Epithelial cell of proximal tubule (primary cell): ENCODE measurements at regions not wholly inside any gene's neighbourhood (a gene's known extent, or its start where the extent isn't known, plus 50 kb on each side); places are given as distances from the start of the nearest gene placed in this dataset.
A peak's percentile ranks its signal among the peaks of the same experiment; 100 is the strongest.

Experiments
- DNase-seq: peaks from one replicate; pipeline ENCODE4 v3.0.0-alpha.2; 2011; ENCODE audit warnings: low read depth
- H3K4me3 ChIP-seq: 2 replicates; pipeline ENCODE4 v1.5.1; 2011; ENCODE audit warnings: low read depth, mild to moderate bottlenecking, low read length
- TF ChIP-seq, protein P1 (sequence below): conservative IDR thresholded peaks from 2 replicates; pipeline ENCODE4 v1.5.1; 2012; ENCODE audit warnings: low read depth, mild to moderate bottlenecking, low read length

DNA sequence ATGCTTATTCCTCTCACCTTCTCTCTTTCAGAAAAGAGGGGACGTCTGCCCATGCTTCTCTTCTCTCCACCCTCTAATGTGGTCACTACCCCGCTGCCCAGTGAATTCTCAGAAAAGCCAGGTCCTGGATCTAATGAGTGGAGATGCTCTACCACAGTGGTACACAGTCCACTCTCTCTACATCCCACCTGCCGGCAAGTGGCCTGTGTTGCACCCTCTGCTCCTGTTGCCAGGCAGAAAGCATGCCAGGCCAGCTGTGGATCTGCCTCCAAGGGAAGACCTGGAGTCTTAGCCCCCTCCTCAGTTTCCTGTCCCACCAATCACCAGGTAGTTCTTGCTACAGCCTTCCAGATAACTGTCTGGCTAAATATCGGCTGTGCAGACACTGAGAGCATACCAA lies 71.2 kb upstream of the SPDL1 start:
- no peak overlapping the region for H3K4me3 ChIP-seq
- DNase-seq, result no peak
- TF ChIP-seq, protein P1, sequence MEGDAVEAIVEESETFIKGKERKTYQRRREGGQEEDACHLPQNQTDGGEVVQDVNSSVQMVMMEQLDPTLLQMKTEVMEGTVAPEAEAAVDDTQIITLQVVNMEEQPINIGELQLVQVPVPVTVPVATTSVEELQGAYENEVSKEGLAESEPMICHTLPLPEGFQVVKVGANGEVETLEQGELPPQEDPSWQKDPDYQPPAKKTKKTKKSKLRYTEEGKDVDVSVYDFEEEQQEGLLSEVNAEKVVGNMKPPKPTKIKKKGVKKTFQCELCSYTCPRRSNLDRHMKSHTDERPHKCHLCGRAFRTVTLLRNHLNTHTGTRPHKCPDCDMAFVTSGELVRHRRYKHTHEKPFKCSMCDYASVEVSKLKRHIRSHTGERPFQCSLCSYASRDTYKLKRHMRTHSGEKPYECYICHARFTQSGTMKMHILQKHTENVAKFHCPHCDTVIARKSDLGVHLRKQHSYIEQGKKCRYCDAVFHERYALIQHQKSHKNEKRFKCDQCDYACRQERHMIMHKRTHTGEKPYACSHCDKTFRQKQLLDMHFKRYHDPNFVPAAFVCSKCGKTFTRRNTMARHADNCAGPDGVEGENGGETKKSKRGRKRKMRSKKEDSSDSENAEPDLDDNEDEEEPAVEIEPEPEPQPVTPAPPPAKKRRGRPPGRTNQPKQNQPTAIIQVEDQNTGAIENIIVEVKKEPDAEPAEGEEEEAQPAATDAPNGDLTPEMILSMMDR, result no peak

DNA sequence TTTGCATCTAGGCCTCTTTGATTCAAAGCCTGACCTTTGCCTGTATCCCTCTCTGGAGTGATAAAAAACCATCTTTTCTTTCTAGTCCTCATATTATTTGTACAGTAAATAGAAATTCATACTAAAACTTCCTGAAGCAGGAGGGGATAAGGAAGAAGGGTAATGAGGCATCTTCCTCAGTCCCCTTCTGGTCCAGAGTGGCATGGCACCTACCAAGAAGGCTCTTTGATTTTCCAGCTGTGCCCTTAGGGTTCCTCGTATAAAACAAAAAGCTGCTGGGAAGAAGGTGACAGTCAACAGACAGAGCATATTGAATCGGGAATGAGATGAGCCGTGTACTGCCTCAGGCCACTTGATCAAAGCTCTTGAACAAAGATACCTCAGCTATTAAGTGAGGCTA lies 71.9 kb upstream of the SPDL1 start:
- TF ChIP-seq, protein P1, result peak; percentile 15
- H3K4me3 ChIP-seq, result no peak overlapping the region
- DNase-seq, result no peak

DNA sequence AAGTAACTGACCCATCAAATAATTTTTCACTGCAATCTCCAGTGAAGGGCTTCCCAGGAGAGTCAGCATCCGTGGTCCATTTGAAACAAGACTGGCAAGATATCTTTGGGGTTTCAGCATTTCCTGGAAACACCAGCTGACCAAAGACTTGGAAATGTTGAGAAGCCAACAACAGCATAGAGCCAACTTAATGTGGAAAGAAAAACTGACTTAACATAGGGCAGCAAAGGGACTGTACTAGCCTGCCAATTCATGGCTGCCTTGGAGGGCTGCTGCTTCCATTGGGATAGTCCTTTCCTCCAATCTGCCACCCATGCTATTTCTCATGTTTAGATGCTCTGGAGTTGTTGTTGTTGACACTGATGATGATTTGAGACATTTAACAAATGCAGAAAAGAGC lies 76.5 kb upstream of the SPDL1 start:
- TF ChIP-seq, protein P1, result no peak
- H3K4me3 ChIP-seq, result no peak overlapping the region
- DNase-seq, result no peak

DNA sequence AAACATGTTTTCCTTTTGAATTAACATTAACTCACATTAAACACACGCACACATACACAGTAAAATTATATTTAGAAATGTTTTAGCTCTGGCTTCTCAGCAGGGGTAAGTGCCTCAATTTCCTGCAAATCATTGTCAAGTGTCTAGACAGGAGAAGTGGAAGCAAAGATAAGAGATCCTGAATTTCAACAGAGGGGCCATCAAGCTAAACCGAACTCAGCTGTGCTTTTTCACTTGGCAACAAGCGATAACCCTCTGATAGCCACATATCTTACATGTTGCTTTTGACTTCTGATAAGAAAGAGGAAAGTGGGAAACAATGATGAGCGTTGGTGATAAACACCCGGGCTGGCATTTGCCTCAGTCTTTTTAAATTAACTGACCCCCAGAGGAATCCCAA lies 79.7 kb upstream of the SPDL1 start:
- TF ChIP-seq, protein P1, result no peak
- no peak overlapping the region for H3K4me3 ChIP-seq
- no peak for DNase-seq

DNA sequence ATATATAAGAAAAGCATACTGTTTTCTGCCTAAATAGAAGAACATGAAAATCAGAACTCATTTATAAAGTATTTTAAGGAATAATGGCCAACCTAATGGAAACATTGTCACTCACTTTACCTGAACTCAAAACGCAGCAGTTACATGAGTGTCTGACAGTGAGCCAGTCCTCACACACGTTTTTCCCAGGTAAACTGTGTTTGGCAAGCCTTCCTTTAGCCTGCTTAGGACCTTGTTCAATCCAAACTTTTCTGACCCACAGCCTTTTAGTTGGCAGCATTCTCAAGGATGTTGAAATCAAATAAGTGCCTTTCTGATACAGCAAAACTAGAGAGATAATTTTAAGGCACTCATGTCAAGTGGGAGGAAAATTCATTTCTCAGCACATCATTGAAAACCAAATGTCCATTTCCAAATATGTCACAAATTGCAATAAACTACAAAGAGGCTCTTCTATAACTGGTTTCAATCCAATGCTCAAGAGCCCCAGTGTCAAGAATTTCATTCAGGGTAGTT lies 83.5 kb upstream of the SPDL1 start:
- DNase-seq, result no peak
- TF ChIP-seq, protein P1, result no peak
- H3K4me3 ChIP-seq, result no peak overlapping the region

DNA sequence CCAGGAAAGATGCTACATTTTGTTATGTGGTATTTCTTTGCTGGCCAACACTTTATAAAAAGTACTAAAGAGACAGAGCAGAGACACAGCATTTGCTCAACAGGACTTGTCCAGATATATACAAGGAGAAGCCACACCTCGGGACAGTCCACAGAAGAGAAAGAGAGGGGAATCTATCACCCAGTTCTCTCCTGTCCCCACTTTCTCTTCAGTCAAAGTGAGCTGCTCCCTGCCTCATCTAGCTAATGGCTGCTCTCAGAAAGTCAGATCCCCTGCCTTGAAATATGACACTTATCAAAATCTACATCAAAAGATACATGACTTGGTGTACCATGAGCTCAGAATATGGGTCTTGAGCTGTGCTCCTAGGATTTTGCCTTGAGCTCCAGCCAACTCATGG lies 86.7 kb upstream of the SPDL1 start:
- TF ChIP-seq, protein P1, result no peak
- no peak for DNase-seq

DNA sequence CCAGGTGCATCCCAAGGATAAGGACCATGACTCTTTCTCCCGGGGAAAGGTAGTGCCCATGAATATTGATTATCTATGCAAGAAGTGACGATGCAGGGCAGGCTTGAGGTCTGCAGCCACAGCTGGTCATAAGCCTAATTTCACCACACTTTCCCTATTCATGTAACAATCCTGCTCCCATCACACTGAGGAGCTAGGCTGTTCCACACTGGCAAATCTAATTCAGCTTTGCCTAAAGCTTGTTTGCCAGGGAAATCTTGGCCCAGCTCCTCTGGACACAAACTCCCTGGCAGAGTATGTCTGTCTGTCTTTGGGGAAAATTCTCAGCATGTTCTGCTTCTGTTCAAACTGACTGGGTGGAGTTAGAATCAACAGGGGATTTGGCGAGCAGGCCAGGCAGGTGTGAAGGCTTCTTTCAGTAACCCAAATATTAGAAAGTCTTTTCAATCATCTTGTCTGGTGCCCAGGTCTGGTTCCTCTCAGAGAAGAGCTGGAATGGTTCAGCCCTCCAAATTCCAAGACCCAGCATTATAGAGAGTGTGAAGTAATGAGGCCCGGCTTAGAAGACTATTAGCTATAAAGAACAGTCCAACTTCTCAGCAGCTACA lies 88.5 kb upstream of the SPDL1 start:
- no peak overlapping the region for H3K4me3 ChIP-seq
- DNase-seq, result no peak
- TF ChIP-seq, protein P1, result no peak

More for the DNA sequence above, 86.7 kb upstream of the SPDL1 start:
- H3K4me3 ChIP-seq, result no peak overlapping the region
